HG03280 (cell line): ENCODE measurements at regions not wholly inside any gene's neighbourhood (a gene's known extent, or its start where the extent isn't known, plus 50 kb on each side); places are given as distances from the start of the nearest gene placed in this dataset.
A peak's percentile ranks its signal among the peaks of the same experiment; 100 is the strongest.

Source experiments
- ATAC-seq: cut with Tn5 transposase; IDR thresholded peaks from one replicate; pipeline ENCODE4 v1.9.1; 2021; ENCODE audit warnings: mild to moderate bottlenecking, moderate library complexity; ENCODE audit not compliant: unreplicated experiment

- ATAC-seq: no peak
These were observed 214.9 kb upstream of the RPS6KA3 start for GRCh38 chrX:20481632-20482031.

GRCh38 chrX:20479896-20480295, 213.2 kb upstream of the RPS6KA3 start:
- no peak for ATAC-seq

GRCh38 chrX:20479048-20479447, 212.3 kb upstream of the RPS6KA3 start:
- no peak for ATAC-seq

GRCh38 chrX:20477836-20478524, 211.3 kb upstream of the RPS6KA3 start:
- ATAC-seq: no peak

GRCh38 chrX:20477219-20477618, 210.5 kb upstream of the RPS6KA3 start:
- no peak for ATAC-seq

GRCh38 chrX:20472620-20473258, 206.0 kb upstream of the RPS6KA3 start:
- no peak for ATAC-seq

- ATAC-seq: no peak
These were observed 205.4 kb upstream of the RPS6KA3 start for GRCh38 chrX:20472148-20472547.

GRCh38 chrX:20471483-20471882, 204.8 kb upstream of the RPS6KA3 start:
- no peak for ATAC-seq

GRCh38 chrX:20463296-20464075, 196.8 kb upstream of the RPS6KA3 start:
- no peak for ATAC-seq

- ATAC-seq: no peak
These were observed 194.9 kb upstream of the RPS6KA3 start for GRCh38 chrX:20461576-20461975.

- ATAC-seq: no peak
These were observed 194.3 kb upstream of the RPS6KA3 start for GRCh38 chrX:20461002-20461401.

GRCh38 chrX:20459410-20460350, 193.0 kb upstream of the RPS6KA3 start:
- ATAC-seq: no peak

GRCh38 chrX:20456971-20457370, 190.3 kb upstream of the RPS6KA3 start:
- no peak for ATAC-seq

GRCh38 chrX:20455001-20455400, 188.3 kb upstream of the RPS6KA3 start:
- no peak for ATAC-seq

GRCh38 chrX:20454117-20454516, 187.4 kb upstream of the RPS6KA3 start:
- no peak for ATAC-seq

- ATAC-seq: peak; percentile 73
These were observed 185.8 kb upstream of the RPS6KA3 start for GRCh38 chrX:20452487-20452886.

GRCh38 chrX:20451929-20452328, 185.2 kb upstream of the RPS6KA3 start:
- no peak for ATAC-seq

- ATAC-seq: peak; percentile 57
These were observed 178.4 kb upstream of the RPS6KA3 start for GRCh38 chrX:20445109-20445508.

GRCh38 chrX:20442597-20442996, 175.9 kb upstream of the RPS6KA3 start:
- peak; percentile 66 for ATAC-seq

GRCh38 chrX:20441123-20441522, 174.4 kb upstream of the RPS6KA3 start:
- no peak for ATAC-seq
